HuH-7 (cell line): ENCODE measurements at regions not wholly inside any gene's neighbourhood (a gene's known extent, or its start where the extent isn't known, plus 50 kb on each side); places are given as distances from the start of the nearest gene placed in this dataset.
"Not testable (repeated sequence)": the region's sequence is repeated elsewhere in the genome, so short reads cannot be mapped to it uniquely, and the experiment has no call there.

Experiments
- DNase-seq: peaks from one replicate; pipeline ENCODE4 v3.0.0; 2011; ENCODE audit warnings: low spot score

- no peak for DNase-seq
Measured at GRCh38 chr10:2790396-2791188, 276.8 kb upstream of the PFKP start.

- no peak for DNase-seq
Measured at GRCh38 chr10:2786251-2786650, 281.1 kb upstream of the PFKP start.

GRCh38 chr10:2784766-2785165 is 282.6 kb upstream of the PFKP start:
- no peak for DNase-seq

- no peak for DNase-seq
Measured at GRCh38 chr10:2782950-2783349, 284.4 kb upstream of the PFKP start.

- DNase-seq, result no peak
Measured at GRCh38 chr10:2782265-2782664, 285.1 kb upstream of the PFKP start.

- DNase-seq, result no peak
Measured at GRCh38 chr10:2777666-2778355, 289.5 kb upstream of the PFKP start.

- DNase-seq, result no peak
Measured at GRCh38 chr10:2772816-2773631, 294.3 kb upstream of the PFKP start.

GRCh38 chr10:2772135-2772534 is 295.2 kb upstream of the PFKP start:
- DNase-seq, result no peak

- not testable (repeated sequence) for DNase-seq
Measured at GRCh38 chr10:2767293-2767692, 300.1 kb upstream of the PFKP start.

GRCh38 chr10:2761971-2762370 is 305.4 kb upstream of the PFKP start:
- no peak for DNase-seq

- no peak for DNase-seq
Measured at GRCh38 chr10:2761311-2761710, 306.0 kb upstream of the PFKP start.

GRCh38 chr10:2760736-2761135 is 306.6 kb upstream of the PFKP start:
- DNase-seq, result no peak

- no peak for DNase-seq
Measured at GRCh38 chr10:2759233-2759632, 308.1 kb upstream of the PFKP start.

- DNase-seq, result no peak
Measured at GRCh38 chr10:2754943-2755342, 312.4 kb upstream of the PFKP start.

GRCh38 chr10:2748287-2748686 is 319.1 kb upstream of the PFKP start:
- no peak for DNase-seq

GRCh38 chr10:2746638-2747037 is 320.7 kb upstream of the PFKP start:
- no peak for DNase-seq

- DNase-seq, result no peak
Measured at GRCh38 chr10:2745666-2746065, 321.7 kb upstream of the PFKP start.

- DNase-seq, result no peak
Measured at GRCh38 chr10:2744547-2745200, 322.7 kb upstream of the PFKP start.

GRCh38 chr10:2734603-2735002 is 332.7 kb upstream of the PFKP start:
- DNase-seq, result no peak

GRCh38 chr10:2733278-2733963 is 333.9 kb upstream of the PFKP start:
- DNase-seq, result no peak

GRCh38 chr10:2731940-2732339 is 335.4 kb upstream of the PFKP start:
- DNase-seq, result no peak

GRCh38 chr10:2729197-2729596 is 338.2 kb upstream of the PFKP start:
- no peak for DNase-seq
